ENCODE measurements at regions not wholly inside any gene's neighbourhood (a gene's known extent, or its start where the extent isn't known, plus 50 kb on each side); places are given as distances from the start of the nearest gene placed in this dataset.
A peak's percentile ranks its signal among the peaks of the same experiment; 100 is the strongest.
"Not testable (repeated sequence)": the region's sequence is repeated elsewhere in the genome, so short reads cannot be mapped to it uniquely, and the experiment has no call there.

GRCh38 chr7:79915346-79915745, 219.3 kb upstream of the GNAI1 start:
- intact Hi-C loops (cut with micrococcal nuclease); H3K27me3 Mint-ChIP-seq; H3K36me3 Mint-ChIP-seq (ENCODE audit: low read depth); H3K9me3 Mint-ChIP-seq; H3K27ac Mint-ChIP-seq; DNase-seq: not testable (repeated sequence)
- H3K4me3 Mint-ChIP-seq, result peak overlapping the region; percentile 40
- H3K4me1 Mint-ChIP-seq, result peaks cover 37% of the 10 kb centered on the region

- peak; percentile 58 for DNase-seq
- peaks cover 4% of the 10 kb centered on the region for H3K9me3 Mint-ChIP-seq
- H3K36me3 Mint-ChIP-seq (ENCODE audit: low read depth), result peaks cover 2% of the 10 kb centered on the region
- no peak overlapping the region for H3K27ac Mint-ChIP-seq
- peaks cover 37% of the 10 kb centered on the region for H3K4me1 Mint-ChIP-seq
- H3K27me3 Mint-ChIP-seq, result no peaks in the 10 kb centered on the region
- H3K4me3 Mint-ChIP-seq, result peak overlapping the region; percentile 44
- intact Hi-C loops (cut with micrococcal nuclease), result no loop called here
Measured at GRCh38 chr7:79912213-79912633, 222.4 kb upstream of the GNAI1 start.

- DNase-seq, result peak; percentile 57
- H3K9me3 Mint-ChIP-seq, result peaks cover 4% of the 10 kb centered on the region
- H3K4me1 Mint-ChIP-seq, result peaks cover 35% of the 10 kb centered on the region
- intact Hi-C loops (cut with micrococcal nuclease), result no loop called here
- no peaks in the 10 kb centered on the region for H3K27me3 Mint-ChIP-seq
- peak overlapping the region; percentile 7 for H3K4me3 Mint-ChIP-seq
- peak overlapping the region; percentile 51 for H3K27ac Mint-ChIP-seq
- H3K36me3 Mint-ChIP-seq (ENCODE audit: low read depth), result peaks cover 2% of the 10 kb centered on the region
Measured at GRCh38 chr7:79911420-79911819, 223.2 kb upstream of the GNAI1 start.

- intact Hi-C loops (cut with micrococcal nuclease), result no loop called here
- Mint-ChIP-seq H3K4me3 (no peak overlapping the region), H3K27me3 (no peaks in the 10 kb centered on the region), H3K4me1 (peaks cover 26% of the 10 kb centered on the region), H3K9me3 (peaks cover 4% of the 10 kb centered on the region), H3K36me3 (ENCODE audit: low read depth) (peaks cover 2% of the 10 kb centered on the region), H3K27ac (no peak overlapping the region)
- no peak for DNase-seq
Measured at GRCh38 chr7:79909176-79909575, 225.5 kb upstream of the GNAI1 start.

GRCh38 chr7:79897166-79897565, 237.5 kb upstream of the GNAI1 start:
- no peak for DNase-seq
- no peaks in the 10 kb centered on the region for H3K36me3 Mint-ChIP-seq (ENCODE audit: low read depth)
- intact Hi-C loops (cut with micrococcal nuclease), result no loop called here
- H3K4me1 Mint-ChIP-seq, result no peaks in the 10 kb centered on the region
- H3K9me3 Mint-ChIP-seq, result no peaks in the 10 kb centered on the region
- H3K27me3 Mint-ChIP-seq, result no peaks in the 10 kb centered on the region
- H3K27ac Mint-ChIP-seq, result no peak overlapping the region
- no peak overlapping the region for H3K4me3 Mint-ChIP-seq

GRCh38 chr7:79893991-79894390, 240.6 kb upstream of the GNAI1 start:
- Mint-ChIP-seq H3K4me3 (no peak overlapping the region), H3K36me3 (ENCODE audit: low read depth) (no peaks in the 10 kb centered on the region)

GRCh38 chr7:79882922-79883321, 251.7 kb upstream of the GNAI1 start:
- H3K27me3 Mint-ChIP-seq, result no peaks in the 10 kb centered on the region
- no peaks in the 10 kb centered on the region for H3K36me3 Mint-ChIP-seq (ENCODE audit: low read depth)
- H3K4me3 Mint-ChIP-seq, result no peak overlapping the region
- no peak overlapping the region for H3K27ac Mint-ChIP-seq
- H3K4me1 Mint-ChIP-seq, result no peaks in the 10 kb centered on the region
- H3K9me3 Mint-ChIP-seq, result no peaks in the 10 kb centered on the region
- DNase-seq, result no peak
- intact Hi-C loops (cut with micrococcal nuclease), result no loop called here

More at GRCh38 chr7:79893991-79894390, 240.6 kb upstream of the GNAI1 start:
- no peak for DNase-seq
- Mint-ChIP-seq H3K27me3 (no peaks in the 10 kb centered on the region), H3K4me1 (no peaks in the 10 kb centered on the region), H3K9me3 (no peaks in the 10 kb centered on the region), H3K27ac (no peak overlapping the region)
- intact Hi-C loops (cut with micrococcal nuclease), result no loop called here

GRCh38 chr7:79880312-79880711, 254.3 kb upstream of the GNAI1 start:
- no peaks in the 10 kb centered on the region for H3K9me3 Mint-ChIP-seq
- DNase-seq, result no peak
- H3K27ac Mint-ChIP-seq, result no peak overlapping the region
- H3K4me3 Mint-ChIP-seq, result no peak overlapping the region
- no peaks in the 10 kb centered on the region for H3K4me1 Mint-ChIP-seq
- intact Hi-C loops (cut with micrococcal nuclease), result no loop called here
- no peaks in the 10 kb centered on the region for H3K36me3 Mint-ChIP-seq (ENCODE audit: low read depth)
- H3K27me3 Mint-ChIP-seq, result no peaks in the 10 kb centered on the region

- no peaks in the 10 kb centered on the region for H3K27me3 Mint-ChIP-seq
- H3K27ac Mint-ChIP-seq, result no peak overlapping the region
- H3K9me3 Mint-ChIP-seq, result no peaks in the 10 kb centered on the region
- DNase-seq, result no peak
- H3K36me3 Mint-ChIP-seq (ENCODE audit: low read depth), result no peaks in the 10 kb centered on the region
- H3K4me3 Mint-ChIP-seq, result no peak overlapping the region
- no peaks in the 10 kb centered on the region for H3K4me1 Mint-ChIP-seq
- intact Hi-C loops (cut with micrococcal nuclease), result no loop called here
Measured at GRCh38 chr7:79877874-79878465, 256.7 kb upstream of the GNAI1 start.

GRCh38 chr7:79876848-79877252, 257.8 kb upstream of the GNAI1 start:
- H3K4me3 Mint-ChIP-seq, result no peak overlapping the region
- H3K36me3 Mint-ChIP-seq (ENCODE audit: low read depth), result no peaks in the 10 kb centered on the region
- intact Hi-C loops (cut with micrococcal nuclease), result no loop called here
- H3K27me3 Mint-ChIP-seq, result no peaks in the 10 kb centered on the region
- no peak for DNase-seq
- no peaks in the 10 kb centered on the region for H3K9me3 Mint-ChIP-seq
- H3K27ac Mint-ChIP-seq, result no peak overlapping the region
- no peaks in the 10 kb centered on the region for H3K4me1 Mint-ChIP-seq

- intact Hi-C loops (cut with micrococcal nuclease), result no loop called here
- Mint-ChIP-seq H3K4me1 (no peaks in the 10 kb centered on the region), H3K36me3 (ENCODE audit: low read depth) (no peaks in the 10 kb centered on the region)
Measured at GRCh38 chr7:79874797-79875196, 259.8 kb upstream of the GNAI1 start.

GRCh38 chr7:79872176-79872575, 262.5 kb upstream of the GNAI1 start:
- no peaks in the 10 kb centered on the region for H3K9me3 Mint-ChIP-seq
- H3K4me3 Mint-ChIP-seq, result no peak overlapping the region
- no peaks in the 10 kb centered on the region for H3K27me3 Mint-ChIP-seq
- H3K36me3 Mint-ChIP-seq (ENCODE audit: low read depth), result no peaks in the 10 kb centered on the region
- no peak overlapping the region for H3K27ac Mint-ChIP-seq
- DNase-seq, result no peak
- intact Hi-C loops (cut with micrococcal nuclease), result no loop called here
- H3K4me1 Mint-ChIP-seq, result no peaks in the 10 kb centered on the region

More at GRCh38 chr7:79874797-79875196, 259.8 kb upstream of the GNAI1 start:
- H3K27me3 Mint-ChIP-seq, result no peaks in the 10 kb centered on the region
- no peak for DNase-seq
- H3K4me3 Mint-ChIP-seq, result no peak overlapping the region
- no peaks in the 10 kb centered on the region for H3K9me3 Mint-ChIP-seq
- no peak overlapping the region for H3K27ac Mint-ChIP-seq

- no peaks in the 10 kb centered on the region for H3K27me3 Mint-ChIP-seq
Measured at GRCh38 chr7:79868010-79868409, 266.6 kb upstream of the GNAI1 start.

GRCh38 chr7:79862447-79863210, 272.0 kb upstream of the GNAI1 start:
- DNase-seq, result no peak
- intact Hi-C loops (cut with micrococcal nuclease), result no loop called here
- H3K27ac Mint-ChIP-seq, result no peak overlapping the region
- H3K4me3 Mint-ChIP-seq, result no peak overlapping the region
- no peaks in the 10 kb centered on the region for H3K27me3 Mint-ChIP-seq
- H3K4me1 Mint-ChIP-seq, result no peaks in the 10 kb centered on the region
- no peaks in the 10 kb centered on the region for H3K36me3 Mint-ChIP-seq (ENCODE audit: low read depth)
- H3K9me3 Mint-ChIP-seq, result no peaks in the 10 kb centered on the region

More at GRCh38 chr7:79868010-79868409, 266.6 kb upstream of the GNAI1 start:
- no peak overlapping the region for H3K27ac Mint-ChIP-seq
- H3K4me1 Mint-ChIP-seq, result no peaks in the 10 kb centered on the region
- no peak for DNase-seq
- no peak overlapping the region for H3K4me3 Mint-ChIP-seq
- intact Hi-C loops (cut with micrococcal nuclease), result no loop called here
- H3K9me3 Mint-ChIP-seq, result no peaks in the 10 kb centered on the region
- no peaks in the 10 kb centered on the region for H3K36me3 Mint-ChIP-seq (ENCODE audit: low read depth)
